ENCODE measurements at regions not wholly inside any gene's neighbourhood (a gene's known extent, or its start where the extent isn't known, plus 50 kb on each side); places are given as distances from the start of the nearest gene placed in this dataset.
"Not testable (repeated sequence)": the region's sequence is repeated elsewhere in the genome, so short reads cannot be mapped to it uniquely, and the experiment has no call there.

DNA sequence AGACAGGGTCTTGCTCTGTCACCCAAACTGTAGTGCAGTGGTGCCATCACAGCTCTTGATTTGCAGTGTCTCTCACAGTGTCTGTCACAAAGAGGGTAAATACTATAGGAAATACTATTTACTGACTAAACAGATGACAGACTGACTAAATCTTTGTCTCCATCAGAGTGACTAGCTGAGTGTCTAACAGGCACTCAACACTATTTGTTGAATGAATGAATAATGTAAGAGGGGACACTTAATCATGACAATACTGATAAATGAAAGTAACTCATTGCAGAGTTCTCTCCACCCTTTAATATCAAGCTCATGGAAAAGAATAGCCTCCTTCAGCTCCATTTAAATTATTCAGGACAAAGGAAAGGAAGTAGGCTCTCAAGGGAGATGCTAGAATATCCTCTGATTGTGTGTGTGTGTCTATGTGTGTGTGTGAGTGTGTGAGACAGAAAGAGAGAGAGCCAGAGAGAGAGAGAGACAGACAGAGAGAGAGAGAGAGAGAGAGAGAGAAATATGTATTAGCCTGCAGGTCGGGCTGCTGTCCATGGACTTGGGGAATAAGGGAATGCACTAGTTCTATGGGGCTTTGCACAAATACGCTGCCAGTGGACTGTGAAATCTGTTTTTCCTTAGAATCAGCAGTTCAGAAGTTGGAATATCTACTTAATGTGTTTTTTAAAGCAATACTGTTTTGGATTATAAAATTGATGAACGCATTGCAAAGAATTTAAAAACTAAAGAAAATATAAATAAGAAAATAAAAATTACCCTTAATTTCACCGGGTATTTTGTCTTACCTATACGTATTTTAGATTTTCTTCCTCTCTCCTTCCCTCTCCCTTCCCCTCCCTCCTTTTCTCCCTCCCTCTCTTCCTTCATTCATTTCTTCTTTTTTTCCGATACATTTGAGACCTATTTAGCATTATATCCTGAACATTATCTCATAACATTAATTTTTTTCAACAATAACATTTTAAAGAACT lies 132.9 kb upstream of the LRIG1 start:
- DNase-seq = no peak

DNA sequence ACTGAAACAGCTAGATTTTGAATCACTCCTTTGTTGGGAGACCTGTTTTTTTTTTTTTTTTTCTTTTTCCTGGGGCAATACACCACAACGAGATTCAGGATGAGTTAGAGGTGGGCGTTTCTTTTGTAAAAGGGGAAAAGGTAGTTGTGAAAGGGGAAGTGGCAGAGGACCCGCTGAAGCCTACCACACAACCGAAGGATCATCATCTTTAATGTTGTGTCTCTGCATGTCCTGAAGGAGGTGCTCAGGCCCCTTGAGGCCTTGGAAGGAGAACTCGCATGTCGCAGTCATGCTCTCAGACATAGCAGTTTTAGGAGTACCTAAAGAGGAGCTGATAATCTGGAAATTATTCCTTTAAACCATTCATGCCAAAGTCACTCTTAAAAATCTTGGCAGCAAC lies 137.9 kb upstream of the LRIG1 start:
- no peak for DNase-seq

DNA sequence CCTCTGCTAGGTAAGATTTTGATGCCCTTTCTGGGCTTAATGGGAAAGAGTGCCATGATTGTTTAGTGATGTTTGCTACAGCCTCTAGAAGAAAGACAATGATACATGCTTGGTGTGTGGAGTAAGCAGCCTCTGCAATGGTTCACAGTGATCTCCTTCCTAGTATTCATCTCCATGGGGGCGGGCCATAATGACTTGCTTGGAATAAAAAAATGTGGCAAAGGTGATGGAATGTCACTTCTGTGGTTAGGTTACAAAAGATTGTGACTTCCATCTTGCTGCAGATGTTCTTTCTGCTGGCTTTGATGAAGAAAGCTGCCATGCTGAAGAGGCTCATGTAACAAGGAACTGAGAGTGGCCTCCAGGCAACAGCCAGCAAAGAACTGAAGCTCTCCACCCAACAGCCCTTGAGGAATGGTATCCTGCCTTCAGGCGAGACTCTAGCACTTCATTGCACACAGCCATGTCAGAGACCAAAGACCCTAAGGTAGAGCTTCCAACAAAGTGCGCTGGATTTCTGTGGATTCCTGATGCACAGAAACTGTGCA lies 139.1 kb upstream of the LRIG1 start:
- no peak for DNase-seq

DNA sequence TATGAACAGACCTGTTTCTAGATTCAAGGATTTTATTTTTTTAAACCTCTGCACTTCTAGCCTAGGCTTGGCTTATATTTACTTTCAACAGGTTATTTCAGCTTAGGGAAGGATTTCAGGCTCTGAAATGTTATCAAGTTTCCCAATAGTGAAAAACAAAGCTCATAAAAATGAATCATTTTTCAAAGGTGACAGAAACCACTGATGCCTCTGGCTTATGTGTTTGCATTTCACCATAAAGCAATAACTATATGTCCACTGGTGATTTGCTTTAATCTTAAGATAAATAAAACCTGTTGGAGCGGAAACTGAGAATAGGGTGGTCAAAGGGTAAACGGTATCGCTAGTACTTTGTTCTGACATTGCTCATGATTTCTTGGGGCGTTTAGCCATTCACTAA lies 141.2 kb upstream of the LRIG1 start:
- DNase-seq = no peak

DNA sequence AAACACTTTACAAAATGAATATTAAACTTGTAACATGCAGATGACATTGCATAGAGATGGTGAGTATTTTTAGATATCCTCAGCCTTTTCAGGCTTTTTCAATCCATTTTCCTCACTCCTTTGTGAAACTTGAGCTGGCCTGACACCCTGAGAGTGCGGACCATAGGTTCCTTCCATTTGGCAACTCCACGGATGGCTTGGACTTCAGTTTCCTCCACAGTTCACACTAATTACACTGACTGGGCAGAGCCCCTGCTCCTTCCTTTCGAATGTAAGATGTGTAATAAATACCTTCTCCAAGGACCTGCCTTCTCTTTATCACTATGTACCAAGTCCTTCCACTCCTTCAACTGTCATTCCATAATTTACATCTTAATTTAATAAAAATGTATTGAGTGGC lies 141.7 kb upstream of the LRIG1 start:
- no peak for DNase-seq

DNA sequence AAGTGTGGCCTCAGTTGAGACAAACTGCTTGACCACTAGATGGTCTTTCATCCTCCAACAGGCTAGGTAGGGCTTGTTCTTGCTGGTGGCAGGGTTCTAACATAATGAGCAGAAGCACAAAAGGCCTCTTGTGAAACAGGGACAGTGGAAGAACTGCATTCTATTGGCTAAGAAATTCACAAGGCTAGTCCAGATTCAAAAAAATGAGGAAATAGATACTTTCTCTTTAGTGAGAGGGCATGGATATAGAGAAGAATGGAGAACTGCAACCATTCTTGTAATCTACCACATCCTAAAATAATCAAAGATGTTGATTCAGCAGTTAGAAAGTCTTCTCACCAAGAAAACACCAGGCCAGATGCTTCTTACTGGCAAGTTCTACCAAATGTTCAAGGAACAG lies 143.7 kb upstream of the LRIG1 start:
- DNase-seq = no peak

DNA sequence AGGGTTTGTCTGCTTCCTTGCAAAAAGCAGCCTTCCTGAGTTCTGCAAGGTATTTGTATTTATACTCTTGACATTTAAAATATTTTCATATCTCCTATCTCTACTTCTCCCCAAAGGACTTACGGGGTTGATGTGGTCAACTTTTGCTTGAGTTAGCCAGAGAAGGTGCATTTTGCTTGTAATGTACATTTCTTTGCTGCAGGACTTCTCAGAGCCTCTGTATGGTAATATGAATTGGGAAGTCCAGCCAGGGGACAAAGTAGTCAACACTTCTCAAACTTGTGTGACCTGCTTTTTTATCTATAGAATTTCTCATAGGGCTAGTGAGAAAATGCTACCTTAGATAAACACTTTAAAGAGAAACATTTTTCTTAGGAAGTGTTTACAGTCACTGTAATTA lies 148.2 kb upstream of the LRIG1 start:
- no peak for DNase-seq

DNA sequence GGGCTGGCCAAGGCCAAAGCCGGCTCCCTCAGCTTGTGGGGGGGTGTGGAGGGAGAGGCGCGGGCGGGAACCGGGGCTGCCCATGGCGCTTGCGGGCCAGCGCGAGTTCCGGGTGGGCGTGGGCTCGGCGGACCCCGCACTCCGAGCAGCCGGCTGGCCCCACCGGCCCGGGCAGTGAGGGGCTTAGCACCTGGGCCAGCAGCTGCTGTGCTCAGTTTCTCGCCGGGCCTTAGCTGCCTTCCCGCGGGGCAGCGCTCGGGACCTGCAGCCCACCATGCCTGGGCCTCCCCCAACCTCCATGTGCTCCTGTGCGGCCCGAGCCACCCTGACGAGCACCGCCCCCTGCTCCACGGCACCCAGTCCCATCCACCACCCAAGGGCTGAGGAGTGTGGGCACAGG lies 150.7 kb upstream of the LRIG1 start:
- not testable (repeated sequence) for DNase-seq

DNA sequence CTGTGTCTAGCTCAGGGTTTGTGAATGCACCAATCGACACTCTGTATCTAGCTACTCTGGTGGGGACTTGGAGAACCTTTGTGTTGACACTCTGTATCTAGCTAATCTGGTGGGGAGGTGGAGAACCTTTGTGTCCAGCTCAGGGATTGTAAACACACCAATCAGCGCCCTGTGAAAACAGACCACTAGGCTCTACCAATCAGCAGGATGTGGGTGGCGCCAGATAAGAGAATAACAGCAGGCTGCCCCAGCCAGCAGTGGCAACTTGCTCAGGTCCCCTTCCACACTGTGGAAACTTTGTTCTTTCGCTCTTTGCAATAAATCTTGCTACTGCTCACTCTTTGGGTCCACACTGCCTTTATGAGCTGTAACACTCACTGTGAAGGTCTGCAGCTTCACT lies 151.3 kb upstream of the LRIG1 start:
- DNase-seq = not testable (repeated sequence)

DNA sequence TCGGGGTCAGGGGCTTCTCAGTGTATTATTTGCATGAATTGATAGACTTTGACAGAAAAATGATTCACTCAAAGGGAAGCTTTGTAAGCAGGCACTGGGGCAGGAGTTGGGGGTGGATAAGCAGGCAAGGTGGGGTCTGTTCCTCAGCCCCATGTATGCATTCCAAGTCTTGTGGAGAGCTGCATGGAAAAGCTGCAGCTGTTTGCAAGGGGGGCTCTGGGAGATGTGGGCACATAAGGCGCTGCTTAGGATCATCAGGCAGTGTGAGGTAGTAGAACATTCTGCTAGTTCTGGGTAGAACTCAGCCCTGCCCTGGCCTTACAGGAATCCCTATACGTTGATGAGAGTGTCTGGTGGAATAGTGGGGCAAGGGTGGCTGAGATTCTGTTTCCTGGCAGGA lies 154.2 kb upstream of the LRIG1 start:
- DNase-seq = no peak

DNA sequence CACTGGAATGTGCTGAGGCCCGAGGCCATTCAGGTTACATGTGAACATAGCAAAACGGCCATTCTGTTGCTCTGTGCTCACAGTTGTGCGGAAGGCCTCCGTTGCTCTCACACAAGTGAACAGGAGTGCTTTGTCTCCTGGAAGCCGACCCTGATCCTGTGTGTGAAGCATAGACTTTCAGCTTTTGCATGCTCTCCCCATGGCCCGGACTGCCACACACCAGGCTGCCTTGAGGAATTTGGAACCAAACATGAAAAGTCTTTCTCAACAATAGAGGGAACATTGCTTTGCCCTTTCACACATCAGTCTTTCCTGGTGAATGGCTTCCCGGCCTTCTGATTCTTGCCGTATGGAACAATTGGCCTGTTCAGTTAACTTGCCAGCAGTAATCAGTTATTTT lies 154.8 kb upstream of the LRIG1 start:
- DNase-seq = no peak

DNA sequence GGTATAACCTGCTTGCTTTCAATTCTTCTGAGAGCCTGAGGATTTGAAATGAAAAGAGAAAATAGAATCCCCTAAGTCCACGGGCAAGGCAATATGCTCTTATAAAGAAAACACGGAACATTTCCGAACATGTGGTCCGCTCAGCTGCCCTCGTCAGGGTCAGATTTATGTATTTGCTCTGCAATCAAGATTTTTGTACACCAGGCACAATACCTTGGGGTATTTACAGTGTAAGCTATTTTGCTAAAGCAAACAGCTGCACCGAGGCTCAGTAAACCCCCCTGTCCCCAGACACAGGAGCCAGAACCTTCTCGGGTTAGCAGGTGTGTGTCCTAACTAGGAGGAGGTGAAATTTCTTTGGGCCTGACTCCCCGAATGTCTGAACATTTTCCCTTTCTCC lies 155.8 kb upstream of the LRIG1 start:
- no peak for DNase-seq

DNA sequence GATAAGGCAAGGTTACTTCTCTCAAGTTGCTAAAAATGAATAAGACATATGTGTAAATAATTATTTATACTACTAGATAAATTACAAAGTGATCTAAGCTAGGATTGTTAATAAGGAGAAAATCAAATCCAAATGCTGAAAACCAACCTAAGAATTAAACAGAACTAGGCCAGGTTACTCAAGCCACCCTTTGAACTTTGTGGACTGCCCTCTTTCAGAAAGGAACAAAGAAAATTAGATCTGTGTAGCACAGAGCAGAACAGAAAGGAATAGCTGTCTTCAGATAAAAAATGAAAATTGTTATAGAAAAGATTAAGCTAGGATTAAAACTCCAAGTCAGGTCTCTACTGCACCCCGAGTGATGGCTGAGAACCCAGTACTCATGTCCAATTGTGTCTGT lies 158.2 kb upstream of the LRIG1 start:
- DNase-seq = no peak

DNA sequence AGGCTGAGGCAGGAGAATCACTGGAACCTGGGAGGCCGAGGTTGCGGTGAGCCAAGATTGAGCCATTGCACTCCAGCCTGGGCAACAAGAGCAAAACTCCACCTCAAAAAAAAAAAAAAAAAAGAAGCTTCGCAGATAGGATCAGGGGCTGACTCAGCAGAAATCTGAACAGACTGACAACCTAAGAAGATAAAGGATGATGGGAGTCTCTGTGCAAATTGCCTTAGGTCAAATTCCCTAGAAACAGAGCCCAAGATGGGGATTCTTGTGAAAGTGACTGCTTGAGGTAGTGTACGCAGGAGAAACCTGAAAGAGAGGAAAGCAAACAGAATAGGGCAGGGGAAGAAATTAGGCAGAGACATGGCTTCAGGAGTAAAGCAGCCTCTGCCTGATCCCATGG lies 160.8 kb upstream of the LRIG1 start:
- DNase-seq = no peak

DNA sequence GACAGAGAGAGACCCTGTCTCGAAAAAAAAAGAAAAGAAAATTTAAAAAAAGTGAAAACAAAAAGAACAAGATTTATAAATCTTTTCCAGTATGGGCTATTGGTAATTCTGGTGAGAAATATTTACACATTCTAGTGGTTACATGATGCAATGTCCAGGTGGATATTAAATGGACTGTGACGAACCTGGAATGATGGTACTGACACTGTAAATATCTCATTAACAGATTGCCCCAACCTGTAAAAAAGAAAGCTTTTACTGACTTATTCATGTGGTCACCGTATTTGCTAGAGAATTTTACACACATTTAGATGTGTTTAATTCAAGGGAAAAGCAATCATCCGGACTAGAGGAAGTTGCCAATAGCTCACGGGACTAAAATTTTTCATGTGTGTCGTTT lies 162.1 kb upstream of the LRIG1 start:
- DNase-seq = no peak

DNA sequence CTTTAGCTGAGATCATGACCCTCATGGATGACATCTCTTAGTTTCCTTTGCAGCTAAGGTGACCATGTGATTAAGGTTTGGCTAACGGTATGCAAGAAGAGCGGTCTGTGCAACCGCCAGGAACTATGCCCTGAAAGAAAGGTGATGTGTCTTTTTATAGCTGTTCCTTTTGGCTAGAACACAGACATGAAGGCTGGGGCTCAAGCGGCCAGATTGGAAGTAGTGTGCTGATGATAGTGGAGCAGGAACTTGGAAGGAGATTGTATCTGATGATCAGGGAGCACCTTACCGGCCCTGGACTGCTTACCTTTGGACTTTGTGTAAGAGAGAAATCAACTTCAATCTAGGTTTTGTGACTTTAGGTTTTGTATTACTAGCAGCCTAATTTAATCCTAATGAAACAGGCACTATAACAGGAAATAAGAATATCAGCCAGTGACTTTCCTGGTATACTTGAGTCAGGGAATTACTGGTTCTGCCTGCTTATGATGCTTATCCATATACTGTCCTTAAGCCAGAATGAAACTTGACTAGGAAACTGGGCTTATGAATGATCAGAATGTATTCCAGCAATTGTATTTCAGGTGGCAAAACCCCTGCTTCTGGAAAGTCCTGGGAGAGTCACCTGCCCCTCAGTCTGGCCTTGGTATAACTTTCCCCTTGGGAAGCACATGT lies 164.3 kb upstream of the LRIG1 start:
- no peak for DNase-seq

DNA sequence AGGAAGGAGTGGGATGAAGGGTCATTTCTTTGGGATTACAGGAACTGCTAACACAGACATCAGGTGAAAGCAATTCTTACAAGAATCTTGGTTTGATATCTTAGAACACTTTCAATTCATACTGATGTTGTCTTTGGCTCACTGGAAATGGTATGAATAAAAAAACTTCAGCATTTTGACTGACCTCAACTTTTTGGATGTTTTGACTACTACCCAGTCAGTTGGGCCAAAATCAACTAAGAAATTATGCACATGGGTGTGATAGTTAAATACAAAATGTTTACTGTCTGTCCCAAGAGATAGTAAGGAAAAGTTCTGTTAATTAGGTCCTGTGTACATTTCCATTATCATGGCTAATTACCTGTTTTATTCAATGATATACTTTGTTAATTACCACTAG lies 165.5 kb upstream of the LRIG1 start:
- DNase-seq = no peak

DNA sequence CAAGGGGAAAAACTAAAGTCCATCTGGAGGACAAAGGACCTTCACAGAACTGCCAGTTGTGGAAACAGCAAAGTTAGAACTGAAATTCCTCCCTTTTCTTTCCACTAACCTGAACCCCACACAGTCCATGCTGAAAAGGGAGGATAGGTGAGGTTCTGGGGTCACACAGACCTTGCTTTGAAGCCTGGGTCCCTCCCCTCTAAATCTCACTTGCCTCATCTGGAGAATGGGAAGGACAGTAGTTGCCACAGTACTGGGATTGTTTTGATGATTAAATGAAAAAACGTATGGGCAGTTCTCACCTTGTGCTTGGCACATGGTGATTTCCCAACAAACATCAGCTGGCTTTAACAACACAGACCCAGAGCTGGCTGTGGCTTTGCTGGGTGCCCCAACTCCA lies 166.4 kb upstream of the LRIG1 start:
- no peak for DNase-seq

DNA sequence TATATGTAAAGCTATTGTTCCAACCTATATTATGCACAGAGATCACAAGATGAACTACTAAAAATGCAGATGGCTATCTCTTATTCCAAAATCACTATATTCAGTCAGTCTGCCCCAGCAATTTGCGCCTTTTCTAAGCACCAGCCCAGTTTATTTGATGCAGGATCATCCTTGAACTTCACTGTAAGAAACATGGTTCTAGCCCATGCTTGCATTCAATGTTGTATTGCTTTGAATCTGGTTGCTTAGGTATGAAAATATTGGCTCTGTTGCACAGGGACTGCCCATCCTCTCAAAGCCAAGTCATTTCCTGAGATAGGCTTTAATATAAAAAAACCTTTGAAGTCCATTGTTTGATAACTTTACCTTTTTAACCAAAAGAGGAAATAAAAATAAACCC lies 170.5 kb upstream of the LRIG1 start:
- DNase-seq = no peak

DNA sequence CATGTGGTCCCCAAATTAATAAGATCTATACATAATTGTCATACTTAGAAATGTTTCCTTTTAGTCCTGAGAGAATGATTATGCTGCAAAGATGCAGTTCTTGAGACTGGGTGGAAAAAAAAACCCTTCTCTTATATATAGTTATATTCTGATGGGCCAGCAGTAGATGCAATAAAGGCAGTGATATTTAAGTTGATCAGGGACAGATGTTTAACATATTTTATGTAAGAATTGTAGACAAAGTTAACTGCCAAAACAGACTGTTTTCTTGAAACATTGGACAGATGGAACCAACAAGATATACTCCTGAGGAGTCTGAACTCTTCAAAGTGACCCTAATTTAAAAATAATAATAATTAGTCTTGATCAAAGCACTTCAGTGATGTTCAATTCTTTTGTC lies 172.0 kb upstream of the LRIG1 start:
- DNase-seq = no peak

DNA sequence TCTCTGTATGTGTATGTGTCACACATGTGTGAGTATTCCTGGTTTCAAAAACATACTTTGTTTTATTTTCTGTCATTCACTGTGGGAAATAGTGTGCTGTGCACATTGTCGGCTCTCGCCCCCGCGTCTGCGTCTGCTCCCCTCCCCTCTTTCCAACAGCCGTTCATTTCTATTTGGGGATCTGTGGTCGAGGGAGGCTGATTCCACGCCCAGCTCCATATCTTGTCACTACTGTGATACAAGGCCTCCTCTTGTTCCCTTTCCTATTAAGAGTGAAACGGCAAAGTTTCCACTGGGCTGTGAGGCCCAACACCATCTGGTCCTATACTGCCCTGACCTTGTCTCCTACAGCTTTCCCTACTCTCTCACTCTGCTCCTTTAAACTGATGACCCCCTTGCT lies 172.5 kb upstream of the LRIG1 start:
- DNase-seq = no peak

DNA sequence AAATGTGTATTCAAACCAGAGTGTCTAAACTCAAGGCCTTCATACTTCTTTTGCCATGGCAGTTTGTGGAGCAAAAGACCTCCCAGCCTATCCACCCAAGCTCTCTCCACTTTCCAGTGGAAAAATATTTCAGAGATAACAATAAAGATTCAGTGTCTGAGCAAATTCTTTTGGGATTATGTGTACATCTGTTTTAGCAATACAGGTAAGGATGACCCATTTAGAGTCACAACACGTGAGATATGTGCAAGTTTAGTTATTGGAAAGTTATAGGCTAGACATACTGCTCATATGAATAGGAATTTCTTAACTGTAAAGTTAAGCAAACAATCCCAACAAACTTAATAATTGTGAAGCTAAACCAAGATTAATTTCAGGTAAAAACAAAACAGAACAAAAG lies 174.5 kb upstream of the LRIG1 start:
- no peak for DNase-seq

DNA sequence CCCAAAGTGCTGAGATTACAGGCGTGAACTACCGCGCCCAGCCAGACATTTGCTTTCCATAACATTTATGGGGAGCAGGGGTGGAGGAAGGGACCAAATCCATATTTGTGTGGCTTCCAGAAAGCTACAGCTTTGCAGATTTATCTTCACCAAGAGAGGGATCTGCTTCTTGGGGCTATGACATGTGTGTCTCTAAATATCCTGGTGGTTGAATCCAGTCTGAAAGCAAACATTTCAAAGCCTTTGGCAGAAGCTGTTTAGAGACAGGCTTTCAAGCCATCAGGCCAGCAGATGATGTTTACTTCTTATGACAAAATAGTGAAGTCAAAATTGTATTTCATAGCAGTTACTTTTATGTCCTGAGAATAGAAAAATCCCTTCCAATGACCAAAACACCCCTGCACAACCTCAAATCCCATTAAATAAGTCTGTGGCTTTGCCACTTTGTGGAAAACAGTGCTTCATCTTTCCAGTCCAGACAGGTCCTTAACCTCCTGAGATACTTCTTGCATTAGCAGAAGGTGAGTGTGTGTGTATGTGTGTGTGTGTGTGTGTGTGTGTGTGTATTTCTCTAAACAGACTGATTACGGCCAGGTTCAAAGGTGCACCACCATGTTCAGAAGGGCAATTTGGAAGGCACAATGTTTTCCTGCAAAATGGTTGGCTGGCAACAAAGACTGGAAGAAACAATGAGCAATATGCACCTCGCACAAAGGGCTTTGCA lies 191.4 kb upstream of the LRIG1 start:
- no peak for DNase-seq

DNA sequence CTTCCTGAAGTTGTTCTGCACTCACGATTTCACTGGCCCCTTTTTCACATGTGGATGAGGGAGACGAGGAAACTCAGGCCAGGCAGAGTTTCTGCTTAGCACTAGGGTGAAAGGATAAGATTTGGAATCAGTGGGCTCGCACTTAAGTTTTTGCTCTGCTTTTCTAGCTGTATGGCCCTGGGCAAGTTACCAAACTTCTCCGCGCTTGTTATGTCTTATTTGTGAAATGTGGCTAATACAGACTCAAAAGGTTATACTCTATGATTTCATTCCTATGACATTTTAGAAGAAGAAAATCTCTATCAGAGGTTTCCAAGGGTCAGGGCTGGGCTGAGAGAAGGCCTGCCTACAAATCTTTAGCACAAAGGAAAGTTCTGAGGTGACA lies 191.9 kb upstream of the LRIG1 start:
- DNase-seq = no peak

Data from GF-D8 (cell line).